ENCODE measurements at regions not wholly inside any gene's neighbourhood (a gene's known extent, or its start where the extent isn't known, plus 50 kb on each side); places are given as distances from the start of the nearest gene placed in this dataset.

DNA sequence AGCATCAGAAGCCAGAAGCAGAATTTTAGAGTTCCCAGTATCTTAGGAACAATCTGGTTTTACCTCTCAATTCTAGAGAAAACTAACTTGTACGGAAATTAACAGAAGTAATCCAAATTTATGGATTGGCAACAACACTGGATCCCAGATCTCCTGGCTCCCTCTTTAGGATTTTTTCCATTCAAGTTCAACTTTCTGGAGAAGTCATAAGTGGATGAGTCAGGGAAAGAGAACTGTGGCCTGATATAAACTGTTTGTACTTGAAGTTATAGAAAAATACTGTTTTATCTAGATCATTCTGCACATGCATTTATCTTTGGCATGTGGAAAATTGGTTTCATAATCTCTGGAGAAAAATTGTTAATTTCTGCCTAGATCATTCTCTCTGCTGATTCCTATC lies 380.4 kb downstream of the PCDH7 start:
- TF ChIP-seq, protein P1, sequence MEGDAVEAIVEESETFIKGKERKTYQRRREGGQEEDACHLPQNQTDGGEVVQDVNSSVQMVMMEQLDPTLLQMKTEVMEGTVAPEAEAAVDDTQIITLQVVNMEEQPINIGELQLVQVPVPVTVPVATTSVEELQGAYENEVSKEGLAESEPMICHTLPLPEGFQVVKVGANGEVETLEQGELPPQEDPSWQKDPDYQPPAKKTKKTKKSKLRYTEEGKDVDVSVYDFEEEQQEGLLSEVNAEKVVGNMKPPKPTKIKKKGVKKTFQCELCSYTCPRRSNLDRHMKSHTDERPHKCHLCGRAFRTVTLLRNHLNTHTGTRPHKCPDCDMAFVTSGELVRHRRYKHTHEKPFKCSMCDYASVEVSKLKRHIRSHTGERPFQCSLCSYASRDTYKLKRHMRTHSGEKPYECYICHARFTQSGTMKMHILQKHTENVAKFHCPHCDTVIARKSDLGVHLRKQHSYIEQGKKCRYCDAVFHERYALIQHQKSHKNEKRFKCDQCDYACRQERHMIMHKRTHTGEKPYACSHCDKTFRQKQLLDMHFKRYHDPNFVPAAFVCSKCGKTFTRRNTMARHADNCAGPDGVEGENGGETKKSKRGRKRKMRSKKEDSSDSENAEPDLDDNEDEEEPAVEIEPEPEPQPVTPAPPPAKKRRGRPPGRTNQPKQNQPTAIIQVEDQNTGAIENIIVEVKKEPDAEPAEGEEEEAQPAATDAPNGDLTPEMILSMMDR (IDR thresholded peaks at IDR 0.05): no peak
- no peak for TF ChIP-seq POLR2AphosphoS5 (IDR thresholded peaks at IDR 0.05)
- no peak for TF ChIP-seq POLR2A (IDR thresholded peaks at IDR 0.05)
